ENCODE measurements at regions not wholly inside any gene's neighbourhood (a gene's known extent, or its start where the extent isn't known, plus 50 kb on each side); places are given as distances from the start of the nearest gene placed in this dataset.

DNA sequence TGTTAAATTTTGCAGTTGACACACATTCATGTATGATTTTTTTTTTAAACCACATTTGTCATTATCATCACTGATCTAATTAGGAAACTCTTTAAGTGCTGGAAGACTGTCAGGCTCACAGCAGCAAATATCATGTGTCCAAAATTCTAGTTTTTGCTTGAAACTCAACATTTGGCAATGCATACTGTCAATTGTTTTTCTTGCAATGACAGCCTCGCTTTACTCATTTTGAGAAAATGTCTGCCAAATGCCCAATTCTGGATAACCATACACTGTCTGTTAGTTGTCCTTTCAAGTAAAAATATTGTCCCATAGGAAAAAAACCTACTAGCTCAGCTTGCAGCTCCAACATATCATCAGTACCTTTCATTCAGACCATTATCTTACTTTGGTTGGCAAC is 523.9 kb upstream of the ARGLU1 start:
- TF ChIP-seq ZFX (IDR thresholded peaks at IDR 0.05) = no peak
- TF ChIP-seq, protein P1, sequence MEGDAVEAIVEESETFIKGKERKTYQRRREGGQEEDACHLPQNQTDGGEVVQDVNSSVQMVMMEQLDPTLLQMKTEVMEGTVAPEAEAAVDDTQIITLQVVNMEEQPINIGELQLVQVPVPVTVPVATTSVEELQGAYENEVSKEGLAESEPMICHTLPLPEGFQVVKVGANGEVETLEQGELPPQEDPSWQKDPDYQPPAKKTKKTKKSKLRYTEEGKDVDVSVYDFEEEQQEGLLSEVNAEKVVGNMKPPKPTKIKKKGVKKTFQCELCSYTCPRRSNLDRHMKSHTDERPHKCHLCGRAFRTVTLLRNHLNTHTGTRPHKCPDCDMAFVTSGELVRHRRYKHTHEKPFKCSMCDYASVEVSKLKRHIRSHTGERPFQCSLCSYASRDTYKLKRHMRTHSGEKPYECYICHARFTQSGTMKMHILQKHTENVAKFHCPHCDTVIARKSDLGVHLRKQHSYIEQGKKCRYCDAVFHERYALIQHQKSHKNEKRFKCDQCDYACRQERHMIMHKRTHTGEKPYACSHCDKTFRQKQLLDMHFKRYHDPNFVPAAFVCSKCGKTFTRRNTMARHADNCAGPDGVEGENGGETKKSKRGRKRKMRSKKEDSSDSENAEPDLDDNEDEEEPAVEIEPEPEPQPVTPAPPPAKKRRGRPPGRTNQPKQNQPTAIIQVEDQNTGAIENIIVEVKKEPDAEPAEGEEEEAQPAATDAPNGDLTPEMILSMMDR (conservative IDR thresholded peaks at IDR 0.05) = no peak
- H3K27ac ChIP-seq = no peak overlapping the region

DNA sequence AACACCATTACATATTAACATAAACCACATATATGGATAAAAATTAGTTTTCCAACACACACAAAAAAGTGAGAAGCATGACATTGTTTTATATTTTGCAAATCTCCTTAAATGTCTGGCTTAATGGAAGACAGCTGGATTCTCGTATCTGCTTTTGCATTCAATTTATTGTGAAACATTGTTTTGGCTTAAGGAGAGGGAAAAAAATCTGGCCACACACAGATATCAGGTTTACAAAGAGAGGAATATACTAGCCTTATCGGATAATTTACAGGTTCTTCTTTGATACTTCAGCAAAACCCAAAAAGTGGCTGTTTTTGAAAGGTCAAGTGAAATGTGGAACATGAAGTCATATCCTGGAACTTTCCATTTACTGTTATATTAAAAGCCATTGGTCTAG is 523.5 kb upstream of the ARGLU1 start:
- TF ChIP-seq, protein P1 (conservative IDR thresholded peaks at IDR 0.05) = no peak
- TF ChIP-seq ZFX (IDR thresholded peaks at IDR 0.05) = no peak

DNA sequence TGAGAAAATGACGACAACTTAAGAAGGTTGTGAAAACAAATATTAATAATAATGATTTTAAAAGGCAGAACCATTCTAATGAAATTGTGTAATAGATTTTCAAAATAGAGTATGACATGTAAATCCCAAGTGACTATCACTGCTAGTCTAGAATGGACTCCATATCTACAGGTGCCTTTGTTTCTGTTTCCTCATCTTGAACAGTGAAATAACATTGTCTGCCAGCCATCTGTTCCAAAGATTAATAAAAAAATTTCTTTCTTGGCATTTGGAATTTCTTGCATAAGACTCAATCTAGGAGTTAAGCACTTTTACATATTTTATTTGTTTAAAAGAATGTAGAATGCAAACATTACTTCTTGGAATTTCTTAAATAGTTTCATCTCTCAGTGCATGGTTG is 520.1 kb upstream of the ARGLU1 start:
- no peak overlapping the region for H3K27ac ChIP-seq
- TF ChIP-seq ZFX (IDR thresholded peaks at IDR 0.05) = no peak
- TF ChIP-seq, protein P1 (conservative IDR thresholded peaks at IDR 0.05) = no peak

More for the DNA sequence above, 523.5 kb upstream of the ARGLU1 start:
- no peak overlapping the region for H3K27ac ChIP-seq

DNA sequence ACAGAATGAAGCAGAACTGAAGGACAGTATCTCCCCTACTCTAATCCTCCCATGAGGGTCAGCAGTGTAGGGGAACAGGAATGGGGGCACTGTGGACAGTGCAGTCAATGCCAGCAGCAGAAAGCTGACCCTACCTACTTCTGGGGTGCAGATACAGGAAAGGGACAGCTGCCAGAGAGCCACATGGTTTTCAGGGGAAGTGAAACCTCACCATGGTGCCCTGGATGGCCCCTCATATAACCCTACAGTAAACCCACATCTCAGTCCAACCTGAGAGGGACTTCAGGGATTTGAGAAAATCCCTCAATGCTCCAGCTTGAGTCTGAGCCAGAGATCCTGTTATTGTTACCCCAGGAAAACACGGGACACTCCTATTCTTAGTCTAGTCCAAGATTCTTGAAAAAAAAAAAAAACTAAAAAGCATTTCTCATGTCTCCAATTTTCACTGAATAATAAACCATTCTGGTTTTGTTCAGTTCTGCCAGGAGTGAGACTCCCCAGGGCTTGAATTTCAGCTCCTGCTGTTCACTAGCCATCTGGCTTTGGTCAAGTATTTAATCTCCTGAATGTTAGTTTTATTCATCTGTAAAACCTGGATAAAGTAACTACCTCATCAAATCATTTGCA is 511.6 kb upstream of the ARGLU1 start:
- H3K27ac ChIP-seq = no peak overlapping the region
- TF ChIP-seq ZFX (IDR thresholded peaks at IDR 0.05) = no peak
- TF ChIP-seq, protein P1 (conservative IDR thresholded peaks at IDR 0.05) = no peak

DNA sequence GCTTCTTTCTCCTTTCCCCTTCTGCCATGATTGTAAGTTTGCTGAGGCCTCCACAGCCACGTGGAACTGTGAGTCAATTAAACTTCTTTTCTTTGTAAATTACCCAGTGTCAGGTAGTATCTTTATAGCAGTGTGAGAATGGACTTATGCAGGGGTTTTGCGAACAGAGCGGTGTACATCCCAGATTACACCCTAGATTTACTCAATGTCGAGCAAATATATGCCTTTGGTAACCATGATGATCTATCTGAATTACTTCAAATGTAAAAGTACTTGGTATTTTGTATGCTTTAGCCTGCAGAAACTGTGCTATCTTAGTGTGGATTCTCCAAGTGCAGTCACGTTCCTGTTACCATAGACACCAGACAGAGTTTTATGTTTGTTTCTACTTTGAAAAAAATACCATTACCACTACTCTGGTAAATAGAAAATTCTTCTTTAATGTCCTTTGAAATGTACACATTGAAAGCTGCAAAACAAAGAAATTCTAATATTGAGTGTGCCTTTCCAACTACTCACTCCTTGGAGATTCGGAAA is 510.4 kb upstream of the ARGLU1 start:
- no peak overlapping the region for H3K27ac ChIP-seq

DNA sequence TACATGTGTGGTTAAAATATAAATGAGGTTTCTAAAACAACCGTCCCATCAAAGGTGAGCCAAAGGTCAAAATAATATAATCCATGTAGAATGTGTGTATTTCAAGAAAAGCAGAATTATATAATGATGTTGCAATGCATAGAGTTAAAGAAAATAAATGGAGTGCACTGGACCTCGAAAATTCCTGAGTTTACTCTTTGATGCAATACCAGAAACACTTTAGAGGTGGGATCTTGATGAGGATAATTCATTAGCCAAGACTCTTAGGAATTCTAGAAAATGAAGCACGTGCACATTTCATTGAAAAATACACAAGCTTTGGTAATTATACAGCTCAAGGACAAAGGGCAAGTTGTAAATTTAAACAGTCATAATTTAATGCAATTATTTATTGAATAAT is 508.9 kb upstream of the ARGLU1 start:
- TF ChIP-seq, protein P1 (conservative IDR thresholded peaks at IDR 0.05) = no peak
- no peak for TF ChIP-seq ZFX (IDR thresholded peaks at IDR 0.05)
- no peak overlapping the region for H3K27ac ChIP-seq

More for the DNA sequence above, 510.4 kb upstream of the ARGLU1 start:
- no peak for TF ChIP-seq ZFX (IDR thresholded peaks at IDR 0.05)
- TF ChIP-seq, protein P1 (conservative IDR thresholded peaks at IDR 0.05) = no peak

DNA sequence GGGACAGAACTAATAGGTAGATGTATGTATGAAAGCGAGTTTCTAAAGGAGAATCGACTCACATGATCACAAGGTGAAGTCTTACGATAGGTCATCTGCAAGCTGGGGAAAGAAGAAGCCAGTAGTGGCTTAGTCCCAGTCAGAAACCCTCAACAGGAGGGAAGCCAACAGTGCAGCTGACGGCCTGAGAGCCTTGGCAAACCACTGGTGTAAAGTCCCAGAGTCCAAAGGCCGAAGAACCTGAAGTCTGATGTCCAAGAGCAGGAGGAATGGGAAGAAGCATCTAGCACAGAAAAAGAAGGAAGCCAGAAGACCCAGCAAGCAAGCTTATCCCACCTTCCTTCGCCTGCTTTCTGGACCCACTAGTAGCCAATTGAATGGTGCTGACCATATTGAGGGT is 507.6 kb upstream of the ARGLU1 start:
- H3K27ac ChIP-seq = no peak overlapping the region
- TF ChIP-seq, protein P1 (conservative IDR thresholded peaks at IDR 0.05) = no peak
- no peak for TF ChIP-seq ZFX (IDR thresholded peaks at IDR 0.05)

Measured in C4-2B (cell line).